T-helper 1 cell (primary cell): ENCODE measurements at regions not wholly inside any gene's neighbourhood (a gene's known extent, or its start where the extent isn't known, plus 50 kb on each side); places are given as distances from the start of the nearest gene placed in this dataset.
"Not testable (repeated sequence)": the region's sequence is repeated elsewhere in the genome, so short reads cannot be mapped to it uniquely, and the experiment has no call there.

Experiments
- DNase-seq, 5 donors: peaks; one replicate each; pipeline ENCODE4 v3.0.0-alpha.2; 2012 to 2020

DNA sequence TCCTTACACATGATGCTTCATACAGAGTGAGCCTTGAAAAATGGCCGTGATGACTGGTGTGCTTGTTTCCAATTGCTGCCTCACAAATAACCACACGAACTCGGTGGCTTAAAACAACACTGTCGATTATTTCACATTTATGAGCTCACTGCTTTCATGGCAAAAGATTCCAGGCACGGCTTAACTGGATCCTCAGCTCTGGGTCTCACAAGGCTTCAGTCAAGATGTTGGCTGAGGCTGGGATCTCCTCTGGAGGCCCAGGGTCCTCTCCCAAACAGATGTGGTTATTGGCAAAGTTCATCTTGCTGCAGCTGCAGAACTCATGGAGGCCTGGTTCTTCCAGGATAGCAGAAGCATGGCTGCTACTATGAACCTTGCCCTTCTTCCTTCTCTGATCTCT is 144.6 kb downstream of the TFAP2C start:
- DNase-seq, result no peak

DNA sequence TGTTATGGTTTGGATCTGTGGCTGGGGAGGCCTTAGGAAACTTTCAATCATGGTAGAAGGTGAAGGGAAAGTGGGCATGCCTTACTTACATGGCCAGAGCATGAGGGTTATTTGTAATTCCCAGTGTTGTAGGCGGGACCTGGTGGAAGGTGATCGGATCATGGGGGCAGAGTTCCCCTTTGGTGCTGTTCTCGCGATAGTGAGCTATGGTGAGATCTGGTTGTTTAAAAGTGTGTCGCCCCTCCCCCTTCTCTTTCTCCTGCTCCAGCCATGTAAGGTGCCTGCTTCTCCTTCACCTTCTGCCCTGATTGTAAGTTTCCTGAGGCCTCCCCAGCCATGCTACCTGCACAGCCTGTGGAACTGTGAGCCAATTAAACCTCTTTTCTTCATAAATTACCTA is 145.8 kb downstream of the TFAP2C start:
- DNase-seq, result no peak

DNA sequence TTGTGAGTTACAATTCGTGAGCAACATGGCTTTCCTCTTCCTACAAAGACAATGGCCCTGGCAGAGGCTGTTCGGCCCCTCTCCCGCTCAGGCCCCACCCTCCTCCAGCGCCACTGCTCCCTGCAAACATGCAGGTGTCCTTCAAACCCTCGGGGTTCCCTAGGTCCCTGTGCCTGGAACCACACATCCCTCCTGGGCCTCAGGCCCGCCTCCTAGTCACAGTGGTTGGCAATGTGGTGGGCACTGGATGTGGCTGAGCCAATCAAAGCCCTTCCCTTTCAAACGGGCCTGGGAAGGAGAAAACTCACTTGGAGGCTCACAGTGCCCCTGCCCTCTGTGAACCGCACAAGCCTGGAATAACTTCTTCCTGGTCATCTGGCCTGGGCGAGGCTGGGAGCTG is 147.2 kb downstream of the TFAP2C start:
- DNase-seq, result no peak

DNA sequence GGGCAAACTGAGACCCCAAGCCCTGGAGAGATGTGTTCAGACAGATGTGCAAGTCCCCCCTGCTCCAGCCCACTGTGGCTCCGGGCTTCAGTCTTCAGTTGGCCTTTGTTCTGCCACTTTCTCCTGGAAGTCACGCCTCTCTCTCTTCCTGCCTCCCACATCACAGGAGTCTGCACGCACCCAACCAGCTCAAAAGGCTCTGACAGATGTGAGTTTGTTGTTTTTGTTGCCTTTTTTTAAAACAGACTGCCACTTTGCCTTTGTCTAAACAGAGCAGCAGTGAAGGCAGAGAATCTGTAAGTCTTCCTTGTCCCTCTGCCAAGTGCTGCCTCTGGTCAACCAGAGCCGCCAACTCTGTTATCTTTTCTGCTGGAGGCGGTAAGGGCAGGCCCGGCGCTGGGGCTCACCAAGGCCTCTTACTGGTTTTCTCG is 149.7 kb downstream of the TFAP2C start:
- no peak for DNase-seq

DNA sequence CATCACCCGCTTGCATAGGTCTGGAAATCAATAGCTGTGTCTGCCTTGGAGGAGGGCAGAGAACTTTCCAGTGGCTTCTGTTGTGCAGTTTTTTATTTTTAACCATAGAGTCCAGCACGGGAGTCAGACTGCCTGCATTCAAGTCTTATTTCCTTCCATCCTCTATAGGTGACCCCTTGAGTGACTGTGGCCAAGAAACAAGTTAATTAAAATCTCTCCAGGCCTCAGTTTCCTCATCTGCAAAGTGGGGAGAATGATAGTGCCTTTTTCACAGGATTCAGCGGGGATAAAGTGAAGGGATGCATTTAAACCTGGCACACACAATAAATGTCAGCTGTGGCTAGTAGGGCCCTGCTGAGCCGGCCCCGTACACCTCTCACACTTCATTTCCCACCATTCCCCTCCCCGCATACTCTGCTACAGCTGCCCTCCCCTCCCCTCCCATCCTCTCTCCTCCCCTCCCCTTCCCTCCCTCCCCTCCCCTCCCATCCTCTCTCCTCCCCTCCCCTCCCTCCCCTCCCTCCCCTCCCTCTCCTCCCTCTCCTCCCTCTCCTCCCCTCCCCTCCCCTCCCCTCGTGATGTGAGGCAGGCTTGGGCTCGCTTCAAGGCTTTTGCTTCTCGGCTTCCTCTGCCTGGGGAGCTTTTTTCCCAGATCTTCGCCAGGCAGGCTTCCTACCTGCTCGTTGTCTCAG is 150.5 kb downstream of the TFAP2C start:
- no peak for DNase-seq

DNA sequence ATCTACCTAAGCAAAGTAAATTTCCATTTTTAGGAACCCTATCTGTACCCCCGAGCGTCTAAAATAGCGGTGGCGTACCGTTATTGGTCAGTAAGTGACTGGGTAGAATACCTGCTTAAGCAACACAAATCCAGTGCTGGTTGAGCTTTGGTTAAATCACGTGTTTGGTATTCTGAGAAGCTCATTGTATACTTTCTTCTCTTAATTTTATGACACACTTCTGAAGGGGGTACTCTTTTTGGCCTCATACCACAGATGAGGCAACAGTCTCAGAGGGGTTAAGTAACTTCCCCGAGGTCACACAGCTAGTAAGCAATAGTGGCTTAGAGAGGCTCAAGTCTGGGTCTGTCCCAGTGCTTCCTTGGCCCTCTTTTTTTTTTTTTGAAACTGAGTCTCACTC is 151.2 kb downstream of the TFAP2C start:
- no peak for DNase-seq

DNA sequence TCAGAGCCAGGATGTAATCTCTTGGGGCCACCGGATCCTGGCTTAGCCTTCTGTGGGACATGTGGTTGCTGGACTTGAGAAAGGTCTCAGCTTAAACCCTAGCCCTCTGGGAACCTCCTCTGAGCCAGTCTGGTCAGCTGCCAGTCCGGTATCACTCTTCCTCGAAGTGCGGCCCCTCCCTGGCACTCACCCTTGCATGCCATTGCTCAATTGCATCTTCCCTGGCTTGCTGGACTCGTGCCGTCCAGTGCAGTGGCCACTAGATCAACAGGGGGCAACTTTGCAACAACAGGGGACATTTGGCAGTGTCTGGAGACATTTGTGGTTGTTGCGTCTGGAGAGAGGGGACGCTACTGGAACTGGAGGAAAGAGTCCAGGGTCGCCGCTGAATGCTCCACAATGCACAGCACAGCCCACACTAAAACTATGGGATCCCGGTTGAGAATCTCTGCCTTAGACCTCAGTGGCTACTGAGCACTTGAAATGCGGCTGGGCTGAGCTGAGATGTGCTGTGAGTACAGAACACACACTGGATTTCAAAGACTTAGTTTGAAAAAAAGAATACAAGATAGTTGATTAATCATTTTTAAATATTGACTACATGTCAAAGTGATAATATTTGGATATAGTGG is 152.1 kb downstream of the TFAP2C start:
- DNase-seq, result no peak

DNA sequence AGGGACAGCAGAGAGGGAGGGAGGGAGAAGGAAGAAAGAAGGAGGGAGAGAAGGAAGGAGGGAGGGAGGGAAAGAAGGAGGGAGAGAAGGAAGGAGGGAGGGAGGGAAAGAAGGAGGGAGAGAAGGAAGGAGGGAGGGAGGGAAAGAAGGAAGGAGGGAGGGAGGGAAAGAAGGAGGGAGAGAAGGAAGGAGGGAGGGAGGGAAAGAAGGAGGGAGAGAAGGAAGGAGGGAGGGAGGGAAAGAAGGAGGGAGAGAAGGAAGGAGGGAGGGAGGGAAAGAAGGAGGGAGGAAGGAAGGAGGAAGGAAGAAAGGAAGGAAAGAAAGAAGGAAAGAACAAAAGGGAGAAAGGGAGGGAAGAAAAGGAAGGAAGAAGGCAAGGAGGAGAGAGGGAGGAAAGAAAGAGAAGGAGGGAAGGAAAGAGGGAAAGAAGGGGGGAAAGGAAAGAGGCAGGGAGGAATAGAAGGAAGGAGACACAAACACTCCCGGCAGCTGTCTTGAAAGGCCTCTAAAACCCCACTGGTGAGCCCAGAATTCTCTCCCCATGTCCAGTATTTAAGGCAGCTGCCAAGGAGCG is 153.0 kb downstream of the TFAP2C start:
- not testable (repeated sequence) for DNase-seq

DNA sequence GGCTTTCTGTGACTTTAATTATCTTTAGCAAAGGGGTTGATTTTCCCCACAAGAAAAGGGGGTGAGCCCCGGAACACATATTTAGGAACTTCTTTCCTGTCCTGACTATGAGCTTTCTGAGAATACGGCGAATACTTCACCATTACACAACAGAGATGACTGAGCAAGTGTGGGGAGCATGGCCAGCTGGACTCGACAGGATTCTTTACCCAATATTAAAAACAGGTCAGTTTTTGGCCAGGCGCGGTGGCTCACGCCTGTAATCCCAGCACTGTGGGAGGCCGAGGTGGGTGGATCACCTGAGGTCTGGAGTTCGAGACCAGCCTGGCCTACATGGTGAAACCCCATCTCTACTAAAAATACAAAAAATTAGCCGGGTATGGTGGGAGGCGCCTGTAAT is 153.7 kb downstream of the TFAP2C start:
- not testable (repeated sequence) for DNase-seq

DNA sequence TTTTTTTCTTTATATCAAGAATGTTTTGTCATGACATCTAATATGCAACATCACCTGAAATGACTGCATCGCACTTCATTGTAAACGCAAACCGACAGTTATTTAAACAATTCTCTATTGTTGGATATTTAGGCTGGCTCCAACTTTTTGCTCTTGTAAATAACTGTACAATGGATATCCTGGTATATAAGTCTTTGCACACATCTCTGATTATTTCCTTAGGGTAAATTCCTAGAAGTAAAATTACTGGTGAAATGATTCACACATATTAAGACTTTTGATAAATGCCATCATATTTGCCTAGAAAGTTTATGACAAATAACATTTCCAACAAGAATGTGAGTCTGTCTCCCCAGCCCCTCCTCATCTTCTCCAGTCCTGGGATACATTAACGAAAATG is 154.7 kb downstream of the TFAP2C start:
- DNase-seq, result no peak

DNA sequence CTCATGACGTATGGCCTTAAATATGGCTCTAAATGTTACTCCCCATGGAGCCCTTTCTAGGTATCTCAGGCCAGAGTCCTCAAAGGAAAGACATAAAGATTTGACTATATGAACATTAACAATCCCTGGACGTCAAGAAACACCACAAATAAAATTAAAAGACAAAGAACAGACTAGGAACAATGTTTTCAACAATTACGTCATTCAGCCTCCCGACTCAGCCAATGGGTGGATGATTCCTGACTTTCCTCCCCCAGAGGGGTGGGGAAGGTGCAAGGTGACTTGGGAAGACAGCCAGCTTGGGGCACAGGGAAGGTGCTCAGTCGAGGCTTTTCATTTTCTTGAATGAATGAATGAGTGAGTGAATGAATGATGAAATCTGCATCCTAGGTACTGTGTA is 157.4 kb downstream of the TFAP2C start:
- no peak for DNase-seq

DNA sequence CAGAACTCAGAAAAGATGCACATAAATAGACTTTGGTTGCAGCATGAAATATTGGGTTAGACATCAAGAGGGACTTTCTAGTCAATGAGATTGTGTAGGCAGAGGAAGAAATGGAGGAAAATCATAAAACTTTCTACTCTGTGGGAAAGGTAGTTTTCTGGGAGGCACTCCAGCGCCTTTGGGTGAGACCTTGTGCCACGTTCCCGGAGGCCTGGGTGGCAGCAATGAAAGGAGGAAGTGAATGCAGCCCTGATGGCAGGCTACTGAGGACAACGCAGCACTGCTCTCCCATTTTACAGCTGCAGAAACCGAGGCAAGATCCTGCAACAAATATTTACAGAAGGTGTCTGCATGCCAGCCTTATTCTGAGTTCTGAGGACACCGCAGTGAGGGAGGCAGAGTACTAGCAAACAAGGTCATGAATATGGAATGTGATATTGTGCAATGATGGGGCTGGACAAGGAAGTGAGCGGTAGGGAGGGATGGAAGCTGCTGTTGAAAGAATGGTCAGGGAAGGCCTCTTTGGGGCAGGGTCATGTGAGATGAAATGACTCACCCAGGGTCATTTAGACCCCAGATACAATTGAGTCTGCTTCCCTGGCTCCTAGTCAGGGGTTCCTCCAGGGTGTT is 159.1 kb downstream of the TFAP2C start:
- DNase-seq, result no peak

DNA sequence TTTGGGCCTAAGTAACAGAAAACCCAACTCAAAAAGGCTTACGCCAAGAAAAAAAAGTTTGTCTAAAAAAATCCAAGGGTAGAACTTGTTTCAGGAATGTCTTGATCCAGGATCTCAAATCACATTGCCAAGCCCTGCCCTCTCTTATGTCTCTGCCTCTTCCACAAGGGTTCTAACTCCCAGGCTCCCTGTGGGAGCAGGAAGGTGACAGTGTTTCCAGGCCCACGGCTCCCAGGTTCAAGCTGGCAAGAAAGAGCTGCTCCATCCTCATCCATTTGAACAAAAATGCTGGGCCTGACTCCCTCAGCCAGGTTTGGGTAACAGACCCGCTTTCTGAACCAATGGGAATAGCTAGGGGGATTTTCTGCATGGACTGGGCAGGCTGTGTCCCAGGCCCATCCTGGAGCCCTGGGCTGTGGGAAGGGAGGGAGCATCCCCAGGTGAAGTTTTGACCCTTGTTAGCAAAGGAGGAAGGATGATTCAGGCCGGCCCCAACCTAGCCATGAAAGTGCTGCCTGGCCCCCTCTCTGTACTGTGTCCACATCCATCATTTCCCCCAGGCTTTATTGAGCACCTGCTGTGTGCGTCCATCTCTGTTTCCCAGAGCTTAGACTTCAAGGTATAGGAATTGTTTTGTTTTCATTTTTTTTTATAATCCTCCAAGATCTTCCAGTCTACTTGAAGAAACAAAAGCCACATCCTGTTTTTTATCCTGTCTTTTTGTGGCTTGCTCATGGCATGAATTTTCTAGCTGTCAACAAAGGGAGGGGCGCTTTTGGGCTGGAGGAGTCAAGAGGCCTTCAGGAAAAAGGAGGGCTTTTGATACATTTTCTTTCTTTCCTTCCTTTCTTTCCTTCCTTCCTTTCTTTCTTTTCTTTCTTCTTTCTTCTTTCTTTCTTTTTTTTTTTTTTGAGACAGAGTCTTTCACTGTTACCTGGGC is 159.8 kb downstream of the TFAP2C start:
- no peak for DNase-seq

DNA sequence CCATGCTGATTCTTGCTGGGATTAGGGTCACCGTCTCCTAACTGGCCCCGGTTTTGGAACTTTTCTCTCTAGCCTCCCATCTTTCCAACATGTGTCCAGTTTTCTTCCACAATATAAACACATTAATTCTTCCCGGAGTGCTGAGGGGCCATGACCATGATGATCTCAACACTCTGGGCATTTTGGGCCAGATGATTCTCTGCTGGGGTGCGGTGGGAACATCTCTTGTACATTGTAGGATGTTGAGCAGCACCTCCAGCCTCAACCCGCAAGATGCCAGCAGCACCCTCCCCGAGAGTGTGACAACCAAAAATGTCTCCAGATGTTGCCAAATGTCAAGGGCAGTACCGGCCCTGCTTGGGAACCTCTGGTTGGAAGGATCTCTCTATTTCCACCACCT is 164.8 kb downstream of the TFAP2C start:
- no peak for DNase-seq

DNA sequence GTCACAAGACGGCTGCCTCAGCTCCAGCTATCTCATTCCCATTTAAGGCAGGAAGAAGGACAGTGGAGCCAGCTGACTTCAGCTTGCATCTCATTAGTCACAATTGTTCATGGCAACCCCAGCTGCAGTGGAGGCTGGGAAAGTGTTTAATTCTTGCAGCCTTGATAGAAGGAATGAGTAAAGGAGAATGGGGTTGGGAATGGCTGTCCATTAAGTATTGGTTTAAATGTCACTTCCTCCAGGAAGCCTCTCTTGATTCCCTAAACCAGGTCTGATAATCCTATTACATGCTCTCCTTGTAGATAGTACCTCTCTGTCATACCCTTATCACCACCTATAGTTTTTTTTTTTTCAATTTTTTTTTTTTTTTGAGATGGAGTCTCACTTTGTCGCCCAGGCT is 166.4 kb downstream of the TFAP2C start:
- DNase-seq, result no peak

DNA sequence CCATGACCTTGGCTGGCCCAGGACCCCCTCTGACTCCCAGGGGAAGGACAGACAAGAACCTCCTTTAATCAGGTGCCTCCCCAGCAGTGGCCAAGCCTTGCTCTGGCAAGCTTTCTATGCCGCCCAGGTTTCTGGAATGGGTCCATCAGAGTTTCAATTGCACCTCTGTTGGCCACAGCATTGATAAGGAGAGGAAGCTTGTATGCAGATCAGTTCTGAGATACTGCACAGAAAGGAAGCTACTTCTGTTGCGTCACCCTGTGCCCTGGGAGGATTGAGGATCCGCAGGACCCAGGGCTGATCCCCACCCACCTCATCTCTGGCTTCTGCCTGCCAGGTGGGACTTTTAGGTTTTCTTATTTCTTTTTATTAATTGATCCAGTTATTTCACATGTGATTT is 167.2 kb downstream of the TFAP2C start:
- no peak for DNase-seq

DNA sequence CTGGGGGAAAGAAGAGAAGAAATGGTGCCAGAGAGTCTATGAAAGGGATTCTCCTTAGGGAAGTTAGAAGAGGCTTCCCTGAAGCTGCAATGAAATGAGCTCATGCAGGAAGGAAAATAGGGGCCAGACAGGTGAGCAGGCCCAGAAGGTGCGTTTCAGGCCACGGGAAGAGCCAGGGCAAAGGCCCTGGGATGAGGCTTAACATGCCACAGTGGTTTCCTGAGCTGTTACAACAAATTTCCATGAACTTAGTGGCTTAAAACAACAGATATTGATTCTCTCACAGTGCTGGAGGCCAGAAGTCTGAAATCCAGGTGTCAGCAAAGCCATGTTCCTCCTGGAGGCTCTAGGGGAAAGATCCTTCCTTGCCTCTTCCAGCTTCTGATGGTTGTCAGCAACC is 167.9 kb downstream of the TFAP2C start:
- no peak for DNase-seq

DNA sequence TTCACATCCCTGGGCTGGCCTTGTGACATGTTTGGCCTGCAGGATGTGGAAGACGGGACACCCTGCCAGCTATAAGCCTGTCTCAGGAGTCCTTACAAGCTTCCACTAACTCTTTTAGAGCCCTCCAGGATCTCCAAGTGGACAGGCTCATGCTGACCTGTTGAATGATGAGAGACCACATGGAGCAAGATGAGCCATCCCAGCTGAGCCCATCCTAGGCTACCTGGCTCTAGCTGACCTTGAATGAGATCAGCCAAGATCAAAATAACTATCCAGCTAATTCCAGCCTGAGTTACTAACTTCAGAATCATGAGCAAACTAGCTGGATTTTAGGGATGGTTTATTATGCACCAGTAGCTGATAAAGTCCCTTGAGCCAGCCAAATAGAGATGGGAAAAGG is 169.5 kb downstream of the TFAP2C start:
- no peak for DNase-seq

DNA sequence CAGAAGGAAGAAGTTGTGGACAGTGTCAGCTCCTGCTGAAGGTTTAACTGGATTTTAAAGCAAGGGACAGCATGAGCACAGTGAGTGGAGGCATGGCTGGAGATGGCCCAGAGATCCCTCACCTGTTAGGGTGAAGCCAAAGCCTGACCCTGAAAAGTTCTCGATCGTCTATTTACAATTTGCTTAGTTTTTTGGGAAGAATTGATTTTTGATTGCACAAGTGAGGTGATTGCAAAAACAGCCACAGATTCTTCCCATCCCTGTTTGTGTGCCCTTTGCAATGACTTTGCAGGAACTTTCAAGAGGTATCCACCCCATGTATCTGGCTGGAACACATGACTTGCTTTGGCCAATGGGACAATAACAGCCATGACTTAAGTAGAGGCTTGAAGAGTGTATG is 170.1 kb downstream of the TFAP2C start:
- DNase-seq, result no peak

DNA sequence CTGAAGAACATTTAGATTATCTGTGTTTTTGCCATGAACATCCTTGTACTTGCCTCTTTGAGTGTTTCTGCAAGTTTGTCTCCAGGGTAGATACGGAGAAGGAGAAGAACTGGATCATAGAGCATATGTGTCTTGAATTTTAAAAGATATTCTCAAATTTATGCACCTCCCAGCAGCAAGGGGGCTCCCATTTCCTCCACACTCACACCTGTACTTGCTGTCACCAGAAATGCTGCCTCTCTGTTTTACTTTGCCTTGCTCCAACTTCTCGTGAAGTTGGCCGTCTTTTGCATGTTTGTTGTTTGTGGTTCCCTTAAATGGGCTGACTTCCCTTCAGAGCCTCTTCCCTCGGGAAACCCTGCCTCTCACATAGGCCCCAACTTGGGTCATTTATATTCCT is 171.0 kb downstream of the TFAP2C start:
- no peak for DNase-seq

DNA sequence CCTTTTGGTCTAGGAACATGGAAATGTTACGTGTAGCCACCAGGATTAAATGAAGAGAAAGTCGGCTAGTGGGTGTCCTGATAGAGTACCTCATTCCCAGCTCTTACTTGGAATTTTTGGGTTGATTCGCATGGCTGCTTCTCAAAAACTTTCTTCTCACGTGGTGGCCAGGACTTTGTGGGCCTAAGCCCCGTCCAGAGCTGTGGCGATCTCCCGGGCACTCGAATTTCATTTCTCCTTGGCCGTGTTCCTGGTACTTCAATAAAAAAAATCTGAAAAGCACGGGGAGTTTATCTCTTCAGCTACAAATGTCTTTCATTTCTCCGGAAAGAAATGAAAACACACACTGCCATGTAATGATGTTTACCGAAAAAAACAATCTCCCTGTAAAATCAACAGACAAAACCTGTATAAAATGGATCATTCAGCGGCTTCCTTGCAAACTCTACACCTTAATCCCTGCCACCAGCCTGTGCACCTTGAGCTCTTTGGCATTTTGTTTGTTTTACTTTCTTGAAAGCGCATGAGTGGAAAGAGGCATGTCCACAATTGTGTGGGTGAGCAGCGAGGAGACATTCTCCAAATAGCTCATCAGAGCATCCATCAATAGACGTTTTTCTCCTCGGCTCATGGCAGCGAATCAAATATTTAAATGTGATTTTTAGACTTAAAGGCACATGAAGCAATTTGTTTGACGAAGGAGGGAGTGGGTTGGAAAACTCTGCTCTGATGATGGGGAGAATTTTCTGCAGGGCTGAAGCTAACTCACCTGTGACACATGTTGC is 173.1 kb downstream of the TFAP2C start:
- no peak for DNase-seq

DNA sequence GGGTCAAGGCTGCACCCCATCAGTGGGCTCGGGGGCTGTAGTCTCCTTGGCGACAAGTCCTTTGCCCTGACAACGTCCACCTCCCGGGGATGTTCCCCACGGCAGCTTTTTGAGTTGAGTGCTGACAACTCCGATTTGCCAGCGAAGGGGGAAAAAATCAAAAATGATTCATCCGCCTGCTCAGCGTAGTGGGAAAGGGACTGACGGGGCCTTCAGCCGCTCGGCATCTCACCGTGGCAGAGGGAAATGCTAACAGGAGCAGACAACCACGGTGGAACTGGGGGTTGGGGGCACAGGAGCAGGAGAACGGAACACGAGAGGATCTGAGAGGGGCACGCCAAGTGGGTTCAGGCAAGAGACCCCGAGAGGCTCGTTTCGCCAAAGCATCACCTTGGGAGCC is 173.7 kb downstream of the TFAP2C start:
- DNase-seq, result no peak
